ENCODE measurements at regions not wholly inside any gene's neighbourhood (a gene's known extent, or its start where the extent isn't known, plus 50 kb on each side); places are given as distances from the start of the nearest gene placed in this dataset.

DNA sequence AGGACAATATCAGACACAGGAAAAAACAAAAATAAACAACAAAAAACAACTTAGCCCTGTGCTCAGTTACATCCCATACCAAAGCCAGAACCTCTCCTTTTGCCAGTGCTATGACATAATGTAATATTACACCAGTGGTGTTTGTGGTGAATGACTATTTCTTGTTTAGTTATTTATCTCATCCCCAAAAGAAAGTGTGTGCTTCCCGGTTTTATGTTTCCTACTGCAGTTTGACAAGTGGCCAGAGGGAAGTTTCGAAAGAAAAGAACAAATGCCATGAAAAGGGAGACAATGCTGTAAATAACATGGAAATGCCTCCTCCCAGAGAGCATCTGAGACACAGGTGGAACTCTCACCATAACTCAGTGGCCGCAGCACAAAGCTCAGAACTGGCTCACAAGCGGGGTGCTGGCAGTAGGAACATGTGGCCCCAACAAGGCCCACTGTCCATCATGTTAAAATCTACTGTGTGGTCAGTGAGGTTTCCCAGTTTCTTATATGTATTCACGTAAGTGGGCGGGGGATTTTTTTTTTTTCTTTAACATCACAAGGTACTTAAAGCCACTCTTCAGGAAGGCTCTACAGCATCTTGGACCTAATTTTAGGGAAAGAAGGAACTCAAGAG lies 158.2 kb downstream of the BARHL2 start:
- DNase-seq (ENCODE audit: low spot score) = no peak

DNA sequence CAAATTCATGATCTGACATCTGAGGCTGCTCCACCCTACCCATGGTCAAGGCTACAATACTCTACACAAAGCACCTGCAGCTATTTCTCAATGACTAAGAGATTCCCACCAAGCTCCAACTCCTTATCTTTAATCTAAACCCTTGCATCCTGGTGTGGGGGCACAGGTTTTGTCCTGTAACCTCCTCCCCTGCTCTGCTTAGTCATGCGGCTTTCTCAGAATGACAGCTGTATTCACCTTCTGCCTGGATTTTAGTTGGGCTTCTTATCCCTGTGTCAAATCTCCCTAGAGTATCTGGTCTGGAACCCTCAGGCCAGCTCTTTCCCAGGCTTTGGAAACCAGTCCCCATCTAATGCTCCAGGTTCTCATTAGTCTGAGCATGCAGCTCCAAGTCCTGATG lies 159.0 kb downstream of the BARHL2 start:
- no peak for DNase-seq (ENCODE audit: low spot score)

DNA sequence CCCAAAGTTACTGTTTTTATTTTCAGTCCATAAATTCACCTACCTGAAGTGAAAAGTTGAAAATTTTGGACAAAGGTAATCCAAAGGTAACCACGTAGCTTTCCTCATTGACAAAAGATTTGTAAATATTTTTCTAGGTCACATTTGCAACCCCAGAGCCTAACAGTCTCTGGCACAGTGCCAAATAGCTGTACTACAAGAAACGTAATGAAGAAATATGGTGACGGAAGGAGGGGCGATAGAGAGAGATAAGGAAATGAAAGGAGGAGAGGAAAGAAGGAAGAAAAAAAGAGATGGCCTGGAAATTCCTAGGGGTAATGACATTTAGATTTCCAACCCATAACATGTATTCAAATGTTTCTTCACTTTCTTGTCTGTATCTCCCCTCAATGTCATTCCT lies 159.4 kb downstream of the BARHL2 start:
- DNase-seq (ENCODE audit: low spot score) = no peak

DNA sequence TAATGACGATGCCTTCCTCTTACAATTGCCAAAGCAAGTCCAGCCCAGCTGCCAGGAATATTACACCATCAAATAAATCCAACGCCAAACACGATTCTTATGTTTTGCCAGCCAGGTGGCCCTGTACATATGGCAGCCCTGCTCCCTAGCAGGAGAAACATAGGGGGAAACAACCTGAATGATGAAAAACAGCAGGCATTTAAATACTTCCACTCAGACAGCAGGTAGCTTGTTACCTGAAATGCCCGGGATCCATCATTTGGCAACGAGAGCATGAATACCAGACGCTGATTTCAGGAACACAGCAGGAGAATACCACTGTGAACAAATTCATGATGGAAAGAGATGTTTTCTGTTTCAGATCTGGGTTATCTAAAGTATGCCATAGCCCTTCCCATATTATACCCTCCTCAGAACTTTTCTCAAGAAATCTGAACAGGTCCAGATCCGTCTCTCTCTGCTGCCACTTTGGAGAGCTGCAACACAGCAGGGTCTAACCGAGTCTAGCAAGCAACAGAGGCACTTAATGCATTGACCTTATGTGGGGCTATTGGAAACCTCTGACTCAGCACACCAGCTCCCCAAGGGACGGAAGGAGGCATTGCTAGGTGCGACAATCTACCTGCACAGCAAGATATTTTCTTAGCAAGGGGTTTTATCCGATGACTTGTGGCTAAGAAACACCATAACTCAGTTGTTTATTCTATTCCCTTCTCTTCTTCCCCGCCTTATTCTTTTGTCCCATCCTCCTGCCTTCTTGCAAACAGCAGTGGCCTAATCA lies 166.3 kb downstream of the BARHL2 start:
- no peak for DNase-seq (ENCODE audit: low spot score)

DNA sequence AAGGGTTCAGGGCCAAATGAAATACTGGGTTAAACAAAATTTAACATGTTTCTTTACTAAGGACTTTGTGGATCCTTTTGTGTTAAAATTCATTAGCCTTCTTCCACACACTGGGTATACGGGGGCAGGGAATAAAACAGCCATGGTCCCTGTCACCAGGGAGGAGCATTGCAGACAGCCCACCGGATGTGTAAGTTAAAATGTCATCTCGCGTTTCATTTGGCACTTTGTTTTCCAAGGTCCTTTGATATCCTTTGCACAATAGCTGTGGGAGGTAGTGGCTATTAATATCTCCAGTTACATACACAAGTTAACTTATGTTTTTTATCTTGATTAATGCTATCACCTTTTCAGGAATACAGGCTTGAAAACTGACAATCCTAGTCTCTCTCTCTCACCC lies 172.7 kb downstream of the BARHL2 start:
- DNase-seq (ENCODE audit: low spot score) = no peak

DNA sequence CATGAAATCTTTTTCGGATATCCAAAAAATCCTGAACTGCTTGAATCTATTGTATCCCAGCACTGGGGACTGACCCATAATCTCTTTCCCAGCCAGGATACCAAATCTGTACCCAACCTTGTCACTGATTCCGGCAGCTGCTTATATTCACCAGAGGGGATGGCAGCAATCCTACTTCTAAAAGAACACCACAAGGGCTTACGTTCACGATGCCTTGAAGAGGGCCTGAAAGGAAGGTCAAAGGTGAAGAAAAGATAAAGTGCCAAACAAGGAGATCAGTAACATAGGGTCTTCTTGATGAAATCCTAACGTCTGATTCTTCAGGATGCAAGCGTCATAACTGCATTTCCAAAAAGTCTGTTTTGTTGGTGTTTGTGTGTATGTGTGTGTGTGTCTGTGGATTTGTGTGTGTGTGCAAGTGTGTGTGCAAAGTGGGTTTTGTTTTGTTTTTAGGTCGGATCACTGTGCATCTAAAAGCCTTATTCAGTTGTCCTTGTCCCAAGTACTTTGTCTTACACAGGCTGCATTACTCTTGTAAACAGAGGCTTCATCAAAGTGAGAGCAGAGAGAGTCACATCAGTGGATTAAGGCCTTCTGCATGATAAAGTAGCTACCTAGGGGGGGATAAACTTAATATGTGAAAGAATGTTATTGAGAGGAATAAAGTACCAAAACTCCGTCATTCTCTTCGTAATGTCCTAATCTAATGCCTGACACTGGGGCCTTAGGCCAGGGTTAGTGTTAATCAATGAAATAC lies 179.3 kb downstream of the BARHL2 start:
- no peak for DNase-seq (ENCODE audit: low spot score)

DNA sequence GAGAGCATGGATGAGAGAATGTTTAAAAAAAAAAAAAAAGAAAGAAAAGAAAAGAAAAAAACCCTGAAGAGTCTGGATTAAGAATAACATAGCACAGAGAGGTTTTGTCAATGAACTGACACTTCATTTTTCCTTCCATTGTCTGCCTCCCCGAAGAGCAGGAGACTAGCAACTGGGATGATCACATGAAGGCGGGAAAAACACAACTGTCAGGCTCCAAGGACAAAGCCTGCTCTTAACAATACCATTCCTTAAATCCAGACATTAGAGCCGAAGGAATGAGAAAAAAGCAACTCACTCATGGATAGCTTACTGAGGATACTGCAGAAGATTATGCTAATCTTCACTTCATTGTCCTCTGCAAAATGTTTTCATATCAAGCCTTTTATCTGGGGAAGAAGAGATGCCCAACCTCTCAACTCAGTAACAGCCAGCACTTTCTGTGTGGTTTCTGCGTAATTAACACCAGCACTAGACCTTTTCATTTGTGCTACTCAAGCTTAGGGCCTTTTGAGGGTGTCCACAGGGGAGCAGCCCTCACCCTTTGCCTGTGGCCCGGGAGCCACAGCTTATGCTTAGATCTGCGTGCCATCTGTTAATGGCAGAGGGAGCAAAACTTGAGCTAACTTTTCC lies 182.3 kb downstream of the BARHL2 start:
- DNase-seq (ENCODE audit: low spot score) = no peak

DNA sequence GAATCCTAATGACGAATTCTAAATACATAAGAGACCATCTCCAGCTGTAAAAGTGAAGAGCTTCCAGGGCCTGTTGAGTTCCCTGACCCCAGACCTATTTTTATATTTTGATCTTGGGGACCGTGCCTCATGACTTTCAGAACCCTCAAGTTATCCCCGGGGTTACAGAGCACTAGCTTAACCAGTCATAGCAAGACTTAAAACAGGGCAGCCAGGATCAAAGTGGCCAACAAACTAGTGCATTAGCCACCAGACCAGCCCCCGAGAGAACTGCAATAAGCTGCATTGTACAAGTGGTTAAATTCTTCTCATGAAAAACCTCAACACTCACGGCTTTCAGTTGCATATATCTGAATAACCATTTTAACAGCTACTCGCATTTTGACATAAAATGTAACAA lies 183.0 kb downstream of the BARHL2 start:
- DNase-seq (ENCODE audit: low spot score) = no peak

DNA sequence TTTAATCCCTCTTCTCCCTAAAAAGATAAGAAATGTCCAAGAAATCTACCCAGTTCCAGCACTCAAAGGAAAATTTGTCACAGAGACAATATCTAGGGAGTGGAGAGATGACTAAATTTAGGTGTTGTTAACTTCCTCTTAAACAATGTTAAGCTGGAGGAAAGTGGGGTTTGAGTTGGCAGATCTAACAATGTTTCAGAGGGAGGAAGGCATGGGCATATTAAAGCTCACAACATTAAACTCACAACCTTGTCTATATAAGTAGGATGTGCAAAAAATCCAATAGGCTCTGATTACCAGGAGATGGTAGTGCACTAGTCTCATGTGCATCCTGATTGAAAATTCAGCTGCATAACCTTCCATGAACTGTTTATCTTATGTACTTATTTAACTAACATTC lies 190.1 kb downstream of the BARHL2 start:
- DNase-seq (ENCODE audit: low spot score) = no peak

DNA sequence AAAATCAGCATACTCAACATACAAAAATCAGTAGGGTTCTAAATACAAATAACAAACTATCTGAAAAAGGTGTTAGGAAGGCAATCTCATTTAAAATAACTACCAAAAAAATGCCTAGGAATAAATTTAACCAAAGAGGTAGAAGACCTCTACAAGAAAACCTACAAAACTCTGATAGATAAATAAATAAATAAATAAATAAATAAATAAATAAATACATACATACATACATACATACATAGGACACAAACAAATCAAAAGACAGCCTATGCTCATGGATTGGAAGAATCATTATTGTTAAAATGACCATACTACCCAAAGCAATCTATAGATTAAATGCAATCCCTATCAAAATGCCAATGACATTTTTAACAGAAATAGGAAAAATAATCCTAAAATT lies 194.7 kb downstream of the BARHL2 start:
- no peak for DNase-seq (ENCODE audit: low spot score)

DNA sequence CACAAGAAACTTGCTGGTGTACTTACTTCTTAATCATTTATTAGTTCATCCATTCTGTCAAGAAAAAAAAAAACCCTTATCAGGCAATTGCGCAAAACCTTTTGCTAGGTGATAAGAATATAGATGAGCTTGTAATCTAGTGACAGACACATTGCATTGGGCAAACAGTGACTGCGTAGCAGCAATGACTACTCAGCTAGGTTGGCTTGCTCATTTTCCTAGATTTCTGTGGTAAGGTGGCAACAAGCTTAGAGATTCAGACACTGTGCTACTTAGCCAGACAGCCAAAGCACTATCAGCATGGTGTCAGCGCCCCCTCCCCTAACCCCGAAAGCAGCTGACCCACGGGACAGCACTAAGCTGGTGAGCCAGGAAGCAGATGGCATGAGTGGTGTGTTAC lies 203.1 kb downstream of the BARHL2 start:
- no peak for DNase-seq (ENCODE audit: low spot score)

DNA sequence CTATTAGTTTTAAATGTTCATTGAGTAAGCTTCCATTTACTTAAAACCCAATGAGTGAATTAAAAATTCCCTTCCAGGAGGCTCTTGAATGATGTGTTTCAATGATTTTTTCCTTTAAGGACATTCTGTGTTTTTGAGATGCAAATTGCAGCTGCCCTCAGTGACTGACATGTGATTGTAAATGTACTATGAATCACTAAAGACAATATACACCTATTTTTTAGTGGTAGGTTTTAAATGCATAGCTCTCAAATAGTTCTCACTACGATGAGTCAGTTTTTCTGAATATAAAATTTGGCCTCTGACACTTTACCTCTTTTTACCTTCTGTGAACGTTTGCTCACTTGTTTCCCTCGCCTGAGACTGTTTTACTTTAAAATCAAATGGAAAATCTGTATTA lies 204.7 kb downstream of the BARHL2 start:
- DNase-seq (ENCODE audit: low spot score) = no peak

DNA sequence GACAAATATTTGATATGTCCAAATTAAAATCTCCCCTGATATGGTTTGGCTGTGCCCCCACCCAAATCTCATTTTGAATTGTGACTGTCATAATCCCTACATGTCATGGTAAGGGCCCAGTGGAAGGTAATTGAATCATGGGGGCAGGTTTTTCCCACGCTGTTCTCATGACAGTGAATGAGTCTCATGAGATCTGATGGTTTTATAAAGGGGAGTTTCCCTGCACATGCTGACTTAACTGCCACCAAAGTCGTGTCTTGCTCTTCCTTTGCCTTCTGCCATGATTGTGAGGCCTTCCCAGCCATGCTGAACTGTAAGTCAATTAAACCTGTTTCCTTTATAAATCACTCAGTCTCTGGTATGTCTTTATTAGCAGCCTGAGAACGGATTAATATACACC lies 207.0 kb downstream of the BARHL2 start:
- no peak for DNase-seq (ENCODE audit: low spot score)

DNA sequence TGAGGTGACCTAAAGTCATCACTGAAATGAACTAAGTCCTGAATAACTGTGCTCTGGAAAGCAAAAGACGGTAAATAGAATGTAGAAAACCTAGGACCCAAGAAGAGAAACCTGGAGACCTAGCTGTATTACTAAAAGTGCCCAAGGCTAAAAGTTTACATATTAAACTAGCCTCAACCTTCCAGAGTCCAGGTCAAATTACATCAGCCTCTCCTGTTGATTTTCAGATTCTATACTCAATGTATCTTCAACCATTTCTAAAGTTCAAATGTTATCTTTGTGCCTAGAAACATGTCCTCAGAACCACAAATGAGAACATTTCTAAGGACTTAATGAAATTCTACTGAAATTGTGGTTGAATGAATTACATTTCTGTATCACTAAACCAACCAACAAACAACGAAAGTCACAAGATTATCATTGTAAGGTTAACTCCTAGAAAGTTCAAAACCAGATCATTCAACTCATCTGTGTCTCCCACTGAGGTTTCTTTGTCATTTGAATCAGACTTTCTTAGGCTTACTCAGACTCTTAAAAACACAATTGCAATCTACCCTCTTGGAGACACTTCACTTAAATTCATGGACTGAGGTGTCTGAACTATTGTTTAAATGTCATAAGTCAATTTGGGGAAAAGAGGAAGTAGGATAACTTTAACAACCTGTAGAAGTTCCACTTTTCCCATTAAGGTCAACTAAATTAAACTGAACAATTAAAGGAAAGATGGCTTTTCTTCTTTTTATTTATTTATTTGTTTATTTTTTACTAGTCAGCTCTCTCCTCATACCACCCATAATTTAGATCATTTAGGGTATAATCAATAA lies 207.7 kb downstream of the BARHL2 start:
- DNase-seq (ENCODE audit: low spot score) = no peak

DNA sequence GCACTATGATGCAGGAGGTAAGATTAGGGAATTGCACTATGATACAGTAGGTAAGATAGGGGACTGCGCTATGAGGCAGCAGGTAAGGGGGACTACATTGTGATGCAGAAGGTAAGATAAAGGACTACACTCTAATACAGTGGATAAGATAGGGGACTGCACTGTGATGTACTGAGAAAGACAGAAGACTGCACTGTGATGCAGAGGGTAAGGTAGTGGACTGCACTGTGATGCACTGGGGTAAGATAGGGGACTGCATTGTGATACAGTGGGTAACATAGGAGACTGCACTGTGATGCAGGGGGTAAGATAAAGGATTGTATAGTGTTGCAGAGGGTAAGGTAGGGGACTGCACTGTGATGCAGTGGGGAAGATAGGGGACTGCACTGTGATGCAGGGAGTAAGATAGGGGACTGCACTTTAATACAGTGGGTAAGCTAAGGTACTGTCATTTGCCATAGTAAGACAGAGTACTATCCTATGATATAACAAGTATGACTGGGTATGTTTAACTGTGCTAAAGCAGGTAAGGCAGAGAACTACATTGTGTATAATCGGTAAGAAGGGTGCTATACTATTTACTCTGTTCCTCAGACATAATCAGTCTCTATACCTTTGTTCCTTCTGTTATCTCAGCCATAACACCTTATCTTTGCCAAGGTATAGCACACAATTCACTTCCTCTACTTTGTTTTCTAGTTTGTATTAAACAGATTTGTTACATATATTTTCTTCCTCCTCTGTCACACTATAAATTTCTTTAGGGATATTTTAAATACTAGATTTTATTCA lies 208.5 kb downstream of the BARHL2 start:
- no peak for DNase-seq (ENCODE audit: low spot score)

DNA sequence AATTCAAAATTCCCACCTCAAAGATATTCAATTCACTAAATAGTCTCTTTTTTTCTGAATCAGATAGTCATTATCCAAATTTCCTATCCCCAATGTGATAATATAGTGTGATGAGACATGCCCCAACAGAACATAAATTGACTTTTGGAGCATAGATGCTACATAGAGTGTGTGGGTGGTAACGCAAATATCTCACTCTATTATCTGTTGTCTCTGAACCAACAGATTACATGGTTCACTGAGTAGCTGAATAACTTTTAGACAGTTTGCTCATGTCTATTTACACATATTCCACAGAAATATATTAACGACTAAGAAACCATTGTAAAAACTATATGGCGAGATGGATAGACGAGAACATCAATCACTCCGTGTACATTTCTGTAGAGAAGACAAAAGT lies 209.9 kb downstream of the BARHL2 start:
- DNase-seq (ENCODE audit: low spot score) = no peak

DNA sequence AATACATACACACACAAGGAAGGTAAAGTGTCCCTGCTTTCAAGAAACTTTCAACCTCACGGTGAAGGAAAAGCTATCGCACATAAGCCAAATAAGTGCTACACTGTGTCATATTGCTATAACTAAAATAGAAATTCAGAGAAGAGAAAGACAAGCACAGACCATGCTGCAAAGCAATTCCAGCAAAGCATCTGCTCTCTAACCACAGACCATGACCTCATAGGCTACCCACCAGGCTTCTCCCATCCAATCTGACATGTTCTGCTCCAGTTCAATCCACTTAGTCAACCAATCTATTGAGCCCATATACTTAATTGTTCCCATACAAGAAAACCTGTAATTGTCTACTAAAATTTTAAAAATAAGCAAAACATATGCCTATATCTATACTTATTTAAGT lies 211.3 kb downstream of the BARHL2 start:
- DNase-seq (ENCODE audit: low spot score) = no peak

DNA sequence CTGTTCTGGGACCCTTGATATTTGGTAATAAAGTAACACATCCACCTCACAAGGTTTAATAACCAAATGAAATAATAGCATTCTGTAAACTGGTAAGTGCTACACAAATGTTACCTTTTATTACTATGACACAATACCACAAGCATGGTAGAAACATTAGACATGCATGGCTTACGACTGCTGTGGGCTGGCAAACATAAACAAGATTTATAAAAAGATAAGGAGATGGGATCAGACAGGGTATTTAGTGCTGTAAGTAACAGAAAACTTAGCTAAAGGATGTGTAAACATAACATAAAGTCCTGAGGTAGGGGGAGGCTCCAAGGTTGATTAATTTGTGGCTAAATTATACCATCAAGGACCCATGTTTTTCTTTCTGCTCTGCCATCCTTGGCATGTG lies 212.6 kb downstream of the BARHL2 start:
- DNase-seq (ENCODE audit: low spot score) = no peak

DNA sequence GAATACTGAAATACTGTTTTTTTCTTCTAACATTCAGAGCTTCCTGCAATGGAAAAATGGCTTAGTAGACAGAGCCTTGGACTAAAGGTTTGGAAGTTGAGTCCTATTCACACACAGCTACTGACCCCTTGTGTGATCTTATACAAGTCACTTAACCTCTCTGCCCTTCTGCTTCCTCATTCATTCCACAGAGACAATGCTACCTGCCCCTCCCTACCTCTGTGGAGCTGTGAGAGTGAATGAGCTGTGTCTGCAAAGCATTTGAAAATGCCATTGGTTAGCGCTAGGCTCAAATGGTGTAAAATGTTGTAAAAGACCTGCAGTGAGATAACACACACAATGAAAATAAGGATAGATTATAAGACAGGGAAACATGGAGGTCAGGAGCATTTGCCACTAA lies 214.4 kb downstream of the BARHL2 start:
- no peak for DNase-seq (ENCODE audit: low spot score)

DNA sequence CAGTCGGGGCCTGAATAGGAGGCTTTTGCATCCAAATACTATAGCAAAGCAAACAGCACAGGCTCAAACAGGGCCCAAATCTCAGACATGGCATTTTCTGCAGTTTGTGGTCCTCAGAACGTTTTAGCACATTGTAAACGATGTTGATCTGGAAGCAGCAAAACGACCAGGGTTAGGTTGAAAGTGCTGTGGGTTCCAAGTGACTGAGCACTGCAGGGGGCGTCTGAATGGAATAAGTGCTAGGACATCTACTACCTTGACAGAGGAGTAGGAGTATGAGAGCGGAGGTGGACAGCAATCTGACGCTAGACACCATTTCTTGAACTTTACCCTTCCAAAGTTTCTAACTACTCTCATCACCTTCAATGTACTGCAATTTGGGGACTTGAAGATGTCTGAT lies 214.9 kb downstream of the BARHL2 start:
- DNase-seq (ENCODE audit: low spot score) = no peak

DNA sequence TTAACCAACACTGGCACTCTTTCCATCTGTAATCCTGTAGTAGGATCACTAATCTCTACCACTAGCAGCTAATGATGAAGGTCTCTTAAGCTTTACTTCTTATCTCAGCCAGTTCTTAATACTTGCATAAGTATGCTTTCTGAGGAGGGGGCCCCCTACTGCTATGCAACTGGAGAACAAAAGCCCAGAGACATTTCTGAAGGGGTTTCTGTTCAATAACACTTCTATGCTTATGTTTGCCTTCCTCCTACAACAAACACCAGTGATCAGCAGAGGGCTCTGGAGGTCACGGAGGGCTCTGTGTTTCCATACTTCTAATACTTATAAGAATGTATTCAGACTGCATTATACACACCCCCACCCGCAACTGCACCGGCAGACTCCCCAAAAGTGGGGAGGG lies 215.8 kb downstream of the BARHL2 start:
- DNase-seq (ENCODE audit: low spot score) = no peak
